Endothelial cell (in vitro differentiated cells): ENCODE measurements at regions not wholly inside any gene's neighbourhood (a gene's known extent, or its start where the extent isn't known, plus 50 kb on each side); places are given as distances from the start of the nearest gene placed in this dataset.

Experiments
- DNase-seq: peaks from one replicate; pipeline ENCODE4 v3.0.0; 2021; ENCODE audit warnings: low spot score
- H3K27ac Mint-ChIP-seq: one replicate; pipeline ENCODE4 v1.8.0; 2021; ENCODE audit warnings: mixed read lengths, inconsistent platforms; ENCODE audit not compliant: unreplicated experiment
- H3K27me3 Mint-ChIP-seq: one replicate; pipeline ENCODE4 v1.8.0; 2021; ENCODE audit warnings: mild to moderate bottlenecking, moderate library complexity, mixed read lengths, inconsistent platforms; ENCODE audit not compliant: unreplicated experiment
- H3K36me3 Mint-ChIP-seq: one replicate; pipeline ENCODE4 v1.8.0; 2021; ENCODE audit warnings: mild to moderate bottlenecking, low read depth, mixed read lengths, inconsistent platforms; ENCODE audit not compliant: unreplicated experiment
- H3K4me1 Mint-ChIP-seq: one replicate; pipeline ENCODE4 v1.8.0; 2021; ENCODE audit warnings: mild to moderate bottlenecking, mixed read lengths, inconsistent platforms; ENCODE audit not compliant: unreplicated experiment
- H3K4me3 Mint-ChIP-seq: one replicate; pipeline ENCODE4 v1.8.0; 2021; ENCODE audit warnings: mild to moderate bottlenecking, mixed read lengths, inconsistent platforms; ENCODE audit not compliant: unreplicated experiment
- H3K9me3 Mint-ChIP-seq: one replicate; pipeline ENCODE4 v1.8.0; 2021; ENCODE audit warnings: mixed read lengths, inconsistent platforms; ENCODE audit not compliant: unreplicated experiment
- CTCF ChIP-seq: fragments of 200-600 bp; sonication (generic); IDR thresholded peaks from one replicate; pipeline ENCODE4 v1.5.0; 2021; ENCODE audit warnings: antibody characterized with exemption; ENCODE audit not compliant: unreplicated experiment

- Mint-ChIP-seq H3K4me1 (no peaks in the 10 kb centered on the region), H3K9me3 (no peaks in the 10 kb centered on the region), H3K27ac (no peak overlapping the region), H3K36me3 (no peaks in the 10 kb centered on the region), H3K4me3 (no peak overlapping the region), H3K27me3 (no peaks in the 10 kb centered on the region)
- DNase-seq = no peak
- TF ChIP-seq CTCF = no peak
These were observed 505.1 kb upstream of the KLF4 start for GRCh38 chr9:107994648-107995047.

DNA sequence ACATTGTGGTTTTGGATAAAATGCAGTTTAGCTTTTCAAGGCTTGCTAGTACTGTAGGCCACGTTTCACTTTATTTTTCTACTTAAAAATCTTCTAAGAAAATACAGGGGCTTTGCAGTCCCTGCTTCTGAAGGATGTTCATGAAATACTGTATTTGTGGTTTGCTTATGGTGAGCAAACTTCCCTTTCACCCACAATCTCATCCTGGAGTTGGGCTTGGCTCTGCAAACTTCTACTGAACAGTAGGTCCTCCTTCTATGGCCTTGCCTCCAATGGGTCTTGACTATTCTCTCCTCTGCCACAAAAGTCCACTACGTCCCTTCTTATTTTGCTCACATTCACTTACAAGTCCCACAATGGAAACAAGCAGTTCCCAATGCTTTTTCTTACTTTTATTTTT, 502.7 kb upstream of the KLF4 start:
- no peak for DNase-seq
- Mint-ChIP-seq H3K36me3 (no peaks in the 10 kb centered on the region), H3K27me3 (no peaks in the 10 kb centered on the region), H3K9me3 (no peaks in the 10 kb centered on the region), H3K27ac (no peak overlapping the region), H3K4me1 (no peaks in the 10 kb centered on the region), H3K4me3 (no peak overlapping the region)
- TF ChIP-seq CTCF = no peak

GRCh38 chr9:107991581-107991980, 502.0 kb upstream of the KLF4 start:
- no peak for DNase-seq
- Mint-ChIP-seq H3K27me3 (no peaks in the 10 kb centered on the region), H3K27ac (no peak overlapping the region), H3K4me1 (no peaks in the 10 kb centered on the region), H3K36me3 (no peaks in the 10 kb centered on the region), H3K4me3 (no peak overlapping the region), H3K9me3 (no peaks in the 10 kb centered on the region)
- TF ChIP-seq CTCF = no peak

- Mint-ChIP-seq H3K27me3 (peaks cover 2% of the 10 kb centered on the region), H3K36me3 (no peaks in the 10 kb centered on the region), H3K27ac (no peak overlapping the region), H3K9me3 (no peaks in the 10 kb centered on the region), H3K4me1 (no peaks in the 10 kb centered on the region), H3K4me3 (no peak overlapping the region)
- no peak for DNase-seq
- no peak for TF ChIP-seq CTCF
These were observed 500.0 kb upstream of the KLF4 start for GRCh38 chr9:107989544-107989943.

- H3K4me1 Mint-ChIP-seq = no peaks in the 10 kb centered on the region
- H3K27me3 Mint-ChIP-seq = peaks cover 2% of the 10 kb centered on the region
- no peak overlapping the region for H3K27ac Mint-ChIP-seq
- TF ChIP-seq CTCF = no peak
- no peak overlapping the region for H3K4me3 Mint-ChIP-seq
- no peaks in the 10 kb centered on the region for H3K36me3 Mint-ChIP-seq
- DNase-seq = no peak
- no peaks in the 10 kb centered on the region for H3K9me3 Mint-ChIP-seq
These were observed 499.5 kb upstream of the KLF4 start for GRCh38 chr9:107989099-107989498.
